GM10248 (cell line): ENCODE measurements at regions not wholly inside any gene's neighbourhood (a gene's known extent, or its start where the extent isn't known, plus 50 kb on each side); places are given as distances from the start of the nearest gene placed in this dataset.

ENCODE experiments used
- CTCF ChIA-PET: fragments of 300-600 bp; sonication (Branson Sonifier 250); formaldehyde crosslinking; extraction: SDS; loops from one replicate; lab custom pipeline; 2021; ENCODE audit warnings: antibody characterized with exemption; lab: Yijun Ruan, JAX
- POLR2A ChIA-PET: fragments of 350-650 bp; sonication (Branson Sonifier 250); formaldehyde crosslinking; extraction: SDS; loops from one replicate; lab custom pipeline; 2020; ENCODE audit warnings: antibody characterized with exemption; lab: Yijun Ruan, JAX
- DNase-seq: peaks from one replicate; pipeline ENCODE4 v3.0.0; 2012; ENCODE audit errors: extremely low spot score
- TF ChIP-seq, protein P1 (sequence below): IDR thresholded peaks from 2 replicates; pipeline ENCODE4 v1.5.1; 2012; ENCODE audit warnings: mild to moderate bottlenecking, low read depth; ENCODE audit errors: extremely low read depth, missing control alignments, control extremely low read depth

- ChIA-PET POLR2A (no interaction called here), CTCF (no interaction called here)
- DNase-seq: no peak
- TF ChIP-seq, protein P1, sequence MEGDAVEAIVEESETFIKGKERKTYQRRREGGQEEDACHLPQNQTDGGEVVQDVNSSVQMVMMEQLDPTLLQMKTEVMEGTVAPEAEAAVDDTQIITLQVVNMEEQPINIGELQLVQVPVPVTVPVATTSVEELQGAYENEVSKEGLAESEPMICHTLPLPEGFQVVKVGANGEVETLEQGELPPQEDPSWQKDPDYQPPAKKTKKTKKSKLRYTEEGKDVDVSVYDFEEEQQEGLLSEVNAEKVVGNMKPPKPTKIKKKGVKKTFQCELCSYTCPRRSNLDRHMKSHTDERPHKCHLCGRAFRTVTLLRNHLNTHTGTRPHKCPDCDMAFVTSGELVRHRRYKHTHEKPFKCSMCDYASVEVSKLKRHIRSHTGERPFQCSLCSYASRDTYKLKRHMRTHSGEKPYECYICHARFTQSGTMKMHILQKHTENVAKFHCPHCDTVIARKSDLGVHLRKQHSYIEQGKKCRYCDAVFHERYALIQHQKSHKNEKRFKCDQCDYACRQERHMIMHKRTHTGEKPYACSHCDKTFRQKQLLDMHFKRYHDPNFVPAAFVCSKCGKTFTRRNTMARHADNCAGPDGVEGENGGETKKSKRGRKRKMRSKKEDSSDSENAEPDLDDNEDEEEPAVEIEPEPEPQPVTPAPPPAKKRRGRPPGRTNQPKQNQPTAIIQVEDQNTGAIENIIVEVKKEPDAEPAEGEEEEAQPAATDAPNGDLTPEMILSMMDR: no peak
Measured at GRCh38 chr2:150404147-150404546, 83.3 kb downstream of the RND3 start.

DNA sequence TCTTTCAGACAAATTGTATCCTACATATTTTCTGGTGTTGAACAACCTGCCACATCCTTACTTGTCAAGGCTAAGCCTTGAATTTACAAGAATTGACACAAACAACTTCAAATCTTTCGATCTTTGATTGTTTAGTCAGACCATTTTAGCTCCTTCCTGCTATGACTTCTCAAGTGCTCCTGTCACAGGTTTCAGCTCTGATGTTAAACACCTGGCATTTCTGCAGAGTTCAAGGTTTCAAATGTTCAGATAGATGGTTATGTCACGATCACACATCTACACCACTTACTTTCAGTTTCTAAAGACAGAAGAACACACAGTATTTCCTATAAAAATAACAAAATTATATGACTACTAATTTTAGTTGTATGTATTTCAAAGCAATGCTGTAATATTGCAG lies 84.0 kb downstream of the RND3 start:
- ChIA-PET POLR2A (no interaction called here), CTCF (no interaction called here)
- TF ChIP-seq, protein P1: no peak
- no peak for DNase-seq

DNA sequence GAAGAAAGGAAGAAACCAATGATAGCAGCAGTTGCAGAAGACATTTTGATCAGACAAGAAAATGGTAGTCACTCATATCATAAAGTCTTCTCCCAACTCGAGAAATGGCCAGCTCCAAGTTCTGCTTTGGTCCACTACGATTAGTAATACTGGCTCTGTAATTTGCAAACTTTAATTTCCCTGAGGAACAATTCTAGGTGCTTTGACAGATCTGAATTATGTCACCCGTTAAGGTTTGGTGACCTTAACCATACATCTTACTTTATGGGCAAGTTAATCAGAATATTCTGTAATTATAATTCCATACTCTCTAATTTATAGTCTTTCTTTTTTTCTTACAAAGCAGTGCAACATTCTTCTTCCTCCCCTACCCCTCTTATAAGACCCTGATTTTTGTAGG lies 84.5 kb downstream of the RND3 start:
- ChIA-PET CTCF (no interaction called here), POLR2A (no interaction called here)
- TF ChIP-seq, protein P1: no peak
- DNase-seq: no peak

DNA sequence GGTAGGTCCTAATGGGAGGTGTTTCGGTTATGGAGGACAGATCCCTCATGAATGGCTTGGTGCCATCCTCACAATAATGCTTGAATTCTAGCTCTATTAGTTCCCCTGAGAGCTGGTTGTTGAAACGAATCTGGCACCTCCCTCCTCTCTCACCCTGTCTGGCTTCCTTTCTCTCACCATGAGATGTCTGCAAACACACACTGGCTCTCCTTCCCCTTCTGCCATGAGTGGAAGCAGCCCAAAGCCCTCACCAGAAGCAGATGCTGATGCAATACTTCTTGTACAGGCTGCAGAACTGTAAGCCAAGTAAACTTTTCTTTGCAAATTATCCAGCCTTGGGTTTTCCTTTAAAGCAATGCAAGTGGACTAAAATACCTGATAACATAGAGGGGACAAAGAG lies 86.6 kb downstream of the RND3 start:
- no peak for DNase-seq
- TF ChIP-seq, protein P1: no peak
- ChIA-PET POLR2A (no interaction called here), CTCF (no interaction called here)

DNA sequence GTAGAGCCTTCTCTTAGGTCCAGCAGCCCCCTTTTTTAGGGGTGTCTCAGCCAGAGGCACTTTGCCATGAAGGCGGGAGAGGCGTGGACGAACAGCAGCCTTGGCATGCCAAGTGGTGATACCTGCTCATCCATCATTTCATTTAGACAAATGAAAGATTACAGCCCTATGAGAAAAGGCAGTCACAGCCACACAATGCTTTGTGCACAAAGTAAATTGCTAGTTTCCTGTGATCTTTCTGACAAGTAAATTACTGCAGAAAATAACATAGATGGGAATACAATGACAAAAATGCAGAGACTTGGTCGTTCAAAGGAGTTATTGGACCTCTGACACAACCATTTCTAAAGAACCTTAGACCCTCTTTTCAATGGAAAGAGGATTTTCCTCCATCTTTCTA lies 94.9 kb downstream of the RND3 start:
- CTCF ChIA-PET: no interaction called here
- TF ChIP-seq, protein P1: no peak
- POLR2A ChIA-PET: no interaction called here
- DNase-seq: no peak

- POLR2A ChIA-PET: no interaction called here
- CTCF ChIA-PET: no interaction called here
- no peak for DNase-seq
- TF ChIP-seq, protein P1: no peak
Measured at GRCh38 chr2:150391779-150392178, 95.7 kb downstream of the RND3 start.

GRCh38 chr2:150389447-150389846 lies 98.0 kb downstream of the RND3 start:
- TF ChIP-seq, protein P1: no peak
- POLR2A ChIA-PET: no interaction called here
- CTCF ChIA-PET: no interaction called here
- no peak for DNase-seq
